ENCODE measurements at regions not wholly inside any gene's neighbourhood (a gene's known extent, or its start where the extent isn't known, plus 50 kb on each side); places are given as distances from the start of the nearest gene placed in this dataset.
"Not testable (repeated sequence)": the region's sequence is repeated elsewhere in the genome, so short reads cannot be mapped to it uniquely, and the experiment has no call there.

GRCh38 chr21:13883641-13884395, 274.2 kb downstream of the POTED start:
- H3K27ac ChIP-seq; in situ Hi-C loops (cut with HindIII; ENCODE audit: low pct_ligation_motif_present, low sequenced_read_pairs); H3K4me3 ChIP-seq (ENCODE audit: low read depth, low read length); DNase-seq; H3K27me3 ChIP-seq (replicated peaks); H3K36me3 ChIP-seq (replicated peaks): not testable (repeated sequence)

GRCh38 chr21:13877503-13877902, 267.9 kb downstream of the POTED start:
- H3K4me3 ChIP-seq (ENCODE audit: low read depth, low read length); DNase-seq; H3K27me3 ChIP-seq (replicated peaks); H3K36me3 ChIP-seq (replicated peaks); H3K27ac ChIP-seq; in situ Hi-C loops (cut with HindIII; ENCODE audit: low pct_ligation_motif_present, low sequenced_read_pairs): not testable (repeated sequence)

- H3K36me3 ChIP-seq (replicated peaks); in situ Hi-C loops (cut with HindIII; ENCODE audit: low pct_ligation_motif_present, low sequenced_read_pairs); DNase-seq; H3K27ac ChIP-seq; H3K4me3 ChIP-seq (ENCODE audit: low read depth, low read length); H3K27me3 ChIP-seq (replicated peaks): not testable (repeated sequence)
Measured at GRCh38 chr21:13876999-13877398, 267.4 kb downstream of the POTED start.

GRCh38 chr21:13874001-13874400, 264.4 kb downstream of the POTED start:
- DNase-seq; H3K4me3 ChIP-seq (ENCODE audit: low read depth, low read length); in situ Hi-C loops (cut with HindIII; ENCODE audit: low pct_ligation_motif_present, low sequenced_read_pairs); H3K36me3 ChIP-seq (replicated peaks); H3K27ac ChIP-seq; H3K27me3 ChIP-seq (replicated peaks): not testable (repeated sequence)

- H3K27ac ChIP-seq, result no peak overlapping the region
- no peaks in the 10 kb centered on the region for H3K36me3 ChIP-seq (replicated peaks)
- in situ Hi-C loops (cut with HindIII; ENCODE audit: low pct_ligation_motif_present, low sequenced_read_pairs), result no loop called here
- no peak overlapping the region for H3K4me3 ChIP-seq (ENCODE audit: low read depth, low read length)
- TF ChIP-seq CTCF (IDR thresholded peaks at IDR 0.05; ENCODE audit: low read depth, low read length, missing control alignments), result no peak
- DNase-seq, result no peak
- no peaks in the 10 kb centered on the region for H3K27me3 ChIP-seq (replicated peaks)
Measured at GRCh38 chr21:13854638-13855037, 245.1 kb downstream of the POTED start.

- H3K27ac ChIP-seq; DNase-seq; H3K4me3 ChIP-seq (ENCODE audit: low read depth, low read length); in situ Hi-C loops (cut with HindIII; ENCODE audit: low pct_ligation_motif_present, low sequenced_read_pairs); H3K36me3 ChIP-seq (replicated peaks); H3K27me3 ChIP-seq (replicated peaks): not testable (repeated sequence)
Measured at GRCh38 chr21:13850808-13851207, 241.2 kb downstream of the POTED start.

GRCh38 chr21:13849489-13849888, 239.9 kb downstream of the POTED start:
- H3K27ac ChIP-seq; H3K36me3 ChIP-seq (replicated peaks); DNase-seq; in situ Hi-C loops (cut with HindIII; ENCODE audit: low pct_ligation_motif_present, low sequenced_read_pairs); H3K27me3 ChIP-seq (replicated peaks); H3K4me3 ChIP-seq (ENCODE audit: low read depth, low read length): not testable (repeated sequence)

- in situ Hi-C loops (cut with HindIII; ENCODE audit: low pct_ligation_motif_present, low sequenced_read_pairs); H3K36me3 ChIP-seq (replicated peaks); H3K27ac ChIP-seq; H3K4me3 ChIP-seq (ENCODE audit: low read depth, low read length); DNase-seq; H3K27me3 ChIP-seq (replicated peaks): not testable (repeated sequence)
Measured at GRCh38 chr21:13846718-13847117, 237.1 kb downstream of the POTED start.

- H3K27ac ChIP-seq; DNase-seq; H3K36me3 ChIP-seq (replicated peaks); H3K27me3 ChIP-seq (replicated peaks); H3K4me3 ChIP-seq (ENCODE audit: low read depth, low read length); in situ Hi-C loops (cut with HindIII; ENCODE audit: low pct_ligation_motif_present, low sequenced_read_pairs): not testable (repeated sequence)
Measured at GRCh38 chr21:13844574-13844973, 235.0 kb downstream of the POTED start.

GRCh38 chr21:13843081-13843480, 233.5 kb downstream of the POTED start:
- H3K4me3 ChIP-seq (ENCODE audit: low read depth, low read length); H3K27me3 ChIP-seq (replicated peaks); DNase-seq; H3K36me3 ChIP-seq (replicated peaks); H3K27ac ChIP-seq; in situ Hi-C loops (cut with HindIII; ENCODE audit: low pct_ligation_motif_present, low sequenced_read_pairs): not testable (repeated sequence)

GRCh38 chr21:13827666-13828065, 218.1 kb downstream of the POTED start:
- H3K4me3 ChIP-seq (ENCODE audit: low read depth, low read length); H3K27me3 ChIP-seq (replicated peaks); H3K27ac ChIP-seq; in situ Hi-C loops (cut with HindIII; ENCODE audit: low pct_ligation_motif_present, low sequenced_read_pairs); DNase-seq; H3K36me3 ChIP-seq (replicated peaks): not testable (repeated sequence)
